Osteocyte (in vitro differentiated cells): ENCODE measurements at regions not wholly inside any gene's neighbourhood (a gene's known extent, or its start where the extent isn't known, plus 50 kb on each side); places are given as distances from the start of the nearest gene placed in this dataset.

Experiments used
- DNase-seq: peaks from one replicate; pipeline ENCODE4 v3.0.0; 2021; ENCODE audit warnings: mixed read lengths; ENCODE audit not compliant: unreplicated experiment; ENCODE audit errors: extremely low spot score
- H3K27ac Mint-ChIP-seq: one replicate; pipeline ENCODE4 v1.8.0; 2021; ENCODE audit warnings: mild to moderate bottlenecking, mixed read lengths; ENCODE audit not compliant: unreplicated experiment
- H3K27me3 Mint-ChIP-seq: one replicate; pipeline ENCODE4 v1.8.0; 2021; ENCODE audit warnings: mixed read lengths; ENCODE audit not compliant: unreplicated experiment
- H3K36me3 Mint-ChIP-seq: one replicate; pipeline ENCODE4 v1.8.0; 2021; ENCODE audit warnings: mixed read lengths; ENCODE audit not compliant: unreplicated experiment
- H3K4me1 Mint-ChIP-seq: one replicate; pipeline ENCODE4 v1.8.0; 2021; ENCODE audit warnings: mixed read lengths; ENCODE audit not compliant: unreplicated experiment
- H3K4me3 Mint-ChIP-seq: one replicate; pipeline ENCODE4 v1.8.0; 2021; ENCODE audit warnings: mild to moderate bottlenecking, moderate library complexity, mixed read lengths; ENCODE audit not compliant: unreplicated experiment
- H3K9me3 Mint-ChIP-seq: one replicate; pipeline ENCODE4 v1.8.0; 2021; ENCODE audit warnings: mixed read lengths; ENCODE audit not compliant: unreplicated experiment
- CTCF ChIP-seq: fragments of 200-600 bp; sonication (generic); IDR thresholded peaks from 2 replicates; pipeline ENCODE4 v1.5.0; 2021; ENCODE audit warnings: antibody characterized with exemption, mild to moderate bottlenecking, moderate library complexity

- TF ChIP-seq CTCF, result no peak
- Mint-ChIP-seq H3K36me3 (no peaks in the 10 kb centered on the region), H3K27ac (no peak overlapping the region)
These were observed 241.5 kb upstream of the GCFC2 start for GRCh38 chr2:75952173-75952572.

GRCh38 chr2:75949385-75950030 is 238.8 kb upstream of the GCFC2 start:
- no peaks in the 10 kb centered on the region for H3K9me3 Mint-ChIP-seq

More at GRCh38 chr2:75952173-75952572, 241.5 kb upstream of the GCFC2 start:
- DNase-seq, result no peak
- no peaks in the 10 kb centered on the region for H3K9me3 Mint-ChIP-seq
- no peaks in the 10 kb centered on the region for H3K4me1 Mint-ChIP-seq
- peaks cover 5% of the 10 kb centered on the region for H3K27me3 Mint-ChIP-seq
- no peak overlapping the region for H3K4me3 Mint-ChIP-seq

GRCh38 chr2:75936311-75936710 is 225.6 kb upstream of the GCFC2 start:
- DNase-seq, result no peak
- Mint-ChIP-seq H3K4me1 (no peaks in the 10 kb centered on the region), H3K4me3 (no peak overlapping the region), H3K27ac (no peak overlapping the region), H3K9me3 (peaks cover 6% of the 10 kb centered on the region), H3K27me3 (peaks cover 10% of the 10 kb centered on the region), H3K36me3 (no peaks in the 10 kb centered on the region)
- TF ChIP-seq CTCF, result no peak

More at GRCh38 chr2:75949385-75950030, 238.8 kb upstream of the GCFC2 start:
- no peak for TF ChIP-seq CTCF
- DNase-seq, result no peak
- H3K4me1 Mint-ChIP-seq, result no peaks in the 10 kb centered on the region
- no peak overlapping the region for H3K27ac Mint-ChIP-seq
- H3K27me3 Mint-ChIP-seq, result no peaks in the 10 kb centered on the region
- no peak overlapping the region for H3K4me3 Mint-ChIP-seq
- no peaks in the 10 kb centered on the region for H3K36me3 Mint-ChIP-seq

GRCh38 chr2:75932996-75933395 is 222.3 kb upstream of the GCFC2 start:
- Mint-ChIP-seq H3K4me1 (no peaks in the 10 kb centered on the region), H3K36me3 (no peaks in the 10 kb centered on the region), H3K4me3 (no peak overlapping the region), H3K9me3 (no peaks in the 10 kb centered on the region), H3K27me3 (peaks cover 10% of the 10 kb centered on the region), H3K27ac (no peak overlapping the region)
- no peak for DNase-seq
- TF ChIP-seq CTCF, result no peak

- no peak for DNase-seq
- Mint-ChIP-seq H3K9me3 (no peaks in the 10 kb centered on the region), H3K27ac (no peak overlapping the region), H3K4me1 (no peaks in the 10 kb centered on the region), H3K4me3 (no peak overlapping the region), H3K36me3 (no peaks in the 10 kb centered on the region), H3K27me3 (no peaks in the 10 kb centered on the region)
- no peak for TF ChIP-seq CTCF
These were observed 217.4 kb upstream of the GCFC2 start for GRCh38 chr2:75928093-75928492.
